NCI-H146 treated with DMSO at 0.1 percent for 48 hours (cell line): ENCODE measurements at regions not wholly inside any gene's neighbourhood (a gene's known extent, or its start where the extent isn't known, plus 50 kb on each side); places are given as distances from the start of the nearest gene placed in this dataset.

Source experiments
- DNase-seq: peaks from one replicate; lab custom pipeline; 2025; ENCODE audit not compliant: unreplicated experiment; lab: John Stamatoyannopoulos, UW

GRCh38 chr9:99362321-99362720, 140.2 kb downstream of the SEC61B start:
- no peak for DNase-seq

- no peak for DNase-seq
These were observed 141.4 kb downstream of the SEC61B start for GRCh38 chr9:99363509-99363908.

DNA sequence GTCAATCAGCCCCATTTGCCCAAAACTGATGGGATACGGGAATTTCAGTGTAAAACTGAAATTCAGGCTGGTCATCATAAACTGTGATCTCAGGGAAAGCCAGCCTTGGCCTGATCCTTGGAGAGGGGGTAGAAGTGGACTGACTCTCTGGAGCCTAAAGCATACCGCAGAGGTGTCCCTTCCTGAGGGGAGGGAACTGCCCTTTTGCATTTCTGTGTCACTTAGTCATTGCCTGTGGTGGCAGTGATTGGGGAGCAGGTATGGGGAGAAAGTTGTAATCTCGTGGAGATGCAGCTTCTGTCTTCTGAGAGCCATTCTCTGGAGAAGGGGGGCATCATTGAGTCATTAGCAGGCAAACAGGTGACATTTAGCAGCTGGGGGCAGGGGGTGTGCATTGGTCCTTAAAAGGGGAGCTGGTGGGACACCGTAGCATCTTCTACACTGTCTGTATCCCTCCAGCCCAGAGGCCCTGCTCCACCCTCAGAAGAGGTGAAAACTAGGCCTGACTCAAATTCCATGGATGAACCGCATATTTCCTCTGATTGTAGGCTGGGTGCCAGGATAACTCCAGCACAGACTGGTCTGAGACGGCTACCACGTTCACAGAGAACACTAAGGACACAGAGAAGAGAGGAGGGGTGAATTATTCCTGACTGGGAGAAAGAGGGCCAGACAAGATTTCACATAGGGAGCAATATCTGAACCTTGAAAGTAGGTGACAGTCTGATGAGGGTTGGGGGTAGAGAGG, 143.3 kb downstream of the SEC61B start:
- no peak for DNase-seq

- no peak for DNase-seq
These were observed 144.1 kb downstream of the SEC61B start for GRCh38 chr9:99366183-99366582.

DNA sequence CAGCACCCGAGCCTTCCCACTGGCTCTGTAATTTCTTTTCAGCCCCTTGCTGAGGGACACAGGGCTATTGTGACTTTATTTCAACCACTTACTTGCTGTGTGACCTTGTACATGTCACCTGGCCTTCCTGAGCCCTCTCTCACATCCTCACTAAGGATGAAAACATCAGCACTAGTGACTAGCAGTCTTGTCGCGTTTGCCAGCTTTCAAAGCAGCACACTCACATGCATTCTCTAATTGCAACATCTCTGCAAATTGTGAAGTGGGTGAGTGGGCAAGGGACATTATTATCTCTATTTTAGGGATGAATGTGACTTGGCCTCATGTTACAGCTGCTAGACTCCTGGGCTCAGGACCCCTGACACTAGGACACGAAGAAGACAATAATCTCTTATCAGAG, 144.5 kb downstream of the SEC61B start:
- DNase-seq, result no peak

- DNase-seq, result no peak
These were observed 146.6 kb downstream of the SEC61B start for GRCh38 chr9:99368341-99369326.

GRCh38 chr9:99369327-99369722, 147.2 kb downstream of the SEC61B start:
- DNase-seq, result no peak

DNA sequence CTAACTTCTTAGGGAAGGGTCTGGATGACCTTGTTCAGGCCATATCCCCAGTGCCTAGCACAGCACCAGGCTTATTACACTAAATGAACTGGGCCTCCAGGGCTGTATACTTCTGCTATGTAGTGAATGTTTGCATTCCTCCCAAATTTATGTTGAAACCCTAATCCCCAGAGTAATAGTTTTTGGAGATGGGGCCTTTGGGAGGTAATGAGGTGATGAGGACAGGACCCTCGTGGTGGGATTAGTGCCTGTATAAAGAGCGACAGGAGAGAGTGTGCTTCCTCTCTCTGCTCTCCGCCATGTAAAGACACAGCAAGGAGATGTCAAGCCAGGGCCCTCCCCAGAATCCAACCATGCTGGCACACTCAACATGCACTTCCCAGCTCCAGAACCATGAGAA, 148.3 kb downstream of the SEC61B start:
- DNase-seq, result no peak

GRCh38 chr9:99371376-99371775, 149.3 kb downstream of the SEC61B start:
- no peak for DNase-seq

- DNase-seq, result no peak
These were observed 151.8 kb downstream of the SEC61B start for GRCh38 chr9:99373912-99374311.

- no peak for DNase-seq
These were observed 152.7 kb downstream of the SEC61B start for GRCh38 chr9:99374793-99375192.

GRCh38 chr9:99375481-99375880, 153.4 kb downstream of the SEC61B start:
- no peak for DNase-seq

GRCh38 chr9:99377790-99378775, 156.0 kb downstream of the SEC61B start:
- DNase-seq, result no peak

DNA sequence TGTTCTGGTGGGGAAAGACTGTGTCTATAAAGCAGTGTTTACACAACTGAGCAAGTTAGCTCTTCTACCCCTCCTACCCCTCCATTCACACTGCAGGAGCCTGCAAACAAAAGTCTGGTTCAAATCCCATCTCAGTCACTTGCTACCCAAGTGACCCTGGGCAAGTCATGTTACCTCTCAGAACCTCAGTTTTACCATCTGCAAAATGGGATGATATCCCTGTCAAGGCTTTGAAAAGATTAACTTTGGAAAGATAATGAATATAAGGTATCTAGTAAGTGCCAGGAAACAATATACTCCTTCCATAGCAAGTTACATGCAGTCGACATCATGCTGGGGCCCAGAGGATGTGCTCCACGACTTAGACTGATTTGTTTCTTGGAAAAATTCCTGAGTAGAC, 161.5 kb downstream of the SEC61B start:
- DNase-seq, result no peak

DNA sequence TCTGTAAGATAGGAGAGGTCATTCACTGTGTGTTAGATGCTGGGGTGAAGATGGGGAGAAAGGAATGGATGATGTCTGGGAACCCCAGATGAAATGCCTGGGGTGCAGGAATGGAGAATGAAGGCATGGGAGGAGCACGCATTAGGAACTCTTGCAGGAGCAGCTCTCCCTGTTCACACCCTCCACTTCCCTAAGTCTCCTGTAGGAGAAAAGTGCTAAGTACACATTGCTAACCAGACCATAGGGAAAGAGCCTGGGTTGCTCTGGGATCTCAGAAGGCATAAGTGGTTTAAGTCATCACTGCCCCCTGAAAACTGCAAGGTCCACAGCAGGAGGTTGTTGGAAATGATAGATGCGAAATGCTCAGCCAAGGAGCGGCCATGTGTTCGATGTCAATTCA, 163.1 kb downstream of the SEC61B start:
- peak; percentile 22 for DNase-seq

DNA sequence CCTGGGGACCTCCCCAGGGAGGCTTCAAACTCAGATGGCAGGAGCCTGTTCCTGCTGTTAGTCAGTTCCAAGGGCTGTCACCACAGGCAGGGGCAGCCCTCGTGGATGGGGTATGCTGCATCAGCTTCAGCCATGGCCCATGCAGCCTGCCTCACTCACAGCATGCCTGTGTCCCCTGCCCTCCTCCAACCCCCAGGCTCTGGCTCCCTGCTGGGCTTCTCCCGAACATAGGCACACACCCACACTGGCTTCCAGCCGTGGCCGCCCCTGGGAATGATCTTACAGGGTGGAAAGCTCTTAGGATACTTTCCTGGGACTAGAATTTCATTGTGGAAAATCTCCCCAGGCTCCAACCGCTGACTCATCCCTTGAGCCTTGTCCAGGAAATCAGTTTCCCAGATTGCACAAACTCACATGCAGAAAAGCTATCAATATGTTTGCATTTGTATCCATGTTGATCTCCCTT, 163.8 kb downstream of the SEC61B start:
- DNase-seq, result no peak

- no peak for DNase-seq
These were observed 165.3 kb downstream of the SEC61B start for GRCh38 chr9:99387431-99387830.

GRCh38 chr9:99389087-99390033, 167.3 kb downstream of the SEC61B start:
- DNase-seq, result no peak

DNA sequence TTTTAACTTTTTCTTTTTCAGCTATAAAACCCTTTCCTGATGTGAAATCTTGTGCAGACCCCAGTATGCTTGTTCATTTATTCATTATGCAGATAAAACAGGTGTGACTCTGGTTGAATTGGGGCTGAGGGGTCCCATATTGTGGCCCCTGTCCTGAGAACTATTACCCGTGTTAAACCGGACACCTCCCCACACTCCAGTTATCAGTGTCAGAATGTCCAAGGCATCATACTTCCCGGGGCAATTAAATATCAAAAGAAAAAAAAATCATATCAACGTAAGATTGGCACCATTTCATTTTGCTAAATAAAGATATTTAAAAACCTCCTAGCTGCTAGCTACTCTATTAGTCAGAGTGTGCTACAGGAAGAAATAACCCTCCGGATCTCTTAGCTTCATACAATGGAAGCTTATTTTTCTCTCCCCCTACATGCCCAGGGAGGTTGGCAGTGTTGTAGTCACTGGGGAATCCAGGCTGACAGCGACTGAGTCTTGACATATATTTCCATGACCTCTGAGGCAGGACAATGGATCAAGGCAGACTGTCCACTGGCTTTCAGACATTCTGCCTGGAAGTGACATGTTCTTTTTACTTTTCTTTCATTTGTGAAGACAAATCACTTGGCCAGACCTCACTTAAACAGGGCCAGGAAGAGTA, 170.0 kb downstream of the SEC61B start:
- no peak for DNase-seq
